ENCODE measurements at regions not wholly inside any gene's neighbourhood (a gene's known extent, or its start where the extent isn't known, plus 50 kb on each side); places are given as distances from the start of the nearest gene placed in this dataset.

GRCh38 chr11:127103586-127104388 is 103.2 kb upstream of the KIRREL3 start:
- H3K27me3 ChIP-seq: no peaks in the 10 kb centered on the region
- intact Hi-C loops (cut with DNase I): no loop called here
- DNase-seq: no peak
- no peaks in the 10 kb centered on the region for H3K4me1 ChIP-seq
- H3K36me3 ChIP-seq: no peaks in the 10 kb centered on the region
- H3K27ac ChIP-seq: no peak overlapping the region
- H3K9me3 ChIP-seq: no peaks in the 10 kb centered on the region
- 59 to 73% methylated on average over 8 to 9 of the region's 9 CpGs for WGBS, 2 donors
- H3K4me3 ChIP-seq: no peak overlapping the region
- TF ChIP-seq POLR2A (IDR thresholded peaks at IDR 0.05) (no peak), CTCF (IDR thresholded peaks at IDR 0.05) (no peak)

GRCh38 chr11:127098684-127099083 is 98.1 kb upstream of the KIRREL3 start:
- Histone ChIP-seq H3K36me3 (no peaks in the 10 kb centered on the region), H3K27ac (no peak overlapping the region), H3K4me3 (no peak overlapping the region), H3K4me1 (no peaks in the 10 kb centered on the region), H3K9me3 (peaks cover 0 to 3% (median 0%) of the 10 kb centered on the region in 3 donors), H3K27me3 (no peaks in the 10 kb centered on the region)
- intact Hi-C loops (cut with DNase I): no loop called here
- WGBS, 2 donors: 38 to 71% methylated on average over 1 of the region's 1 CpG
- TF ChIP-seq CTCF (IDR thresholded peaks at IDR 0.05): no peak
- no peak for TF ChIP-seq POLR2A (IDR thresholded peaks at IDR 0.05)
- DNase-seq: no peak

- WGBS, 2 donors: 35 to 58% methylated on average over 2 of the region's 2 CpGs
- no peak for DNase-seq
- TF ChIP-seq CTCF (IDR thresholded peaks at IDR 0.05): no peak
- no peak for TF ChIP-seq POLR2A (IDR thresholded peaks at IDR 0.05)
- intact Hi-C loops (cut with DNase I): no loop called here
- no peaks in the 10 kb centered on the region for H3K9me3 ChIP-seq
- H3K27ac ChIP-seq: no peak overlapping the region
- no peaks in the 10 kb centered on the region for H3K4me1 ChIP-seq
- H3K27me3 ChIP-seq: no peaks in the 10 kb centered on the region
- H3K36me3 ChIP-seq: no peaks in the 10 kb centered on the region
- no peak overlapping the region for H3K4me3 ChIP-seq
Measured at GRCh38 chr11:127080735-127081134, 80.2 kb upstream of the KIRREL3 start.

GRCh38 chr11:127075758-127076157 is 75.2 kb upstream of the KIRREL3 start:
- H3K27me3 ChIP-seq: no peaks in the 10 kb centered on the region
- intact Hi-C loops (cut with DNase I): no loop called here
- no peaks in the 10 kb centered on the region for H3K4me1 ChIP-seq
- WGBS, 2 donors: 91 to 94% methylated on average over 4 of the region's 4 CpGs
- no peaks in the 10 kb centered on the region for H3K9me3 ChIP-seq
- H3K27ac ChIP-seq: no peak overlapping the region
- no peak for DNase-seq
- H3K36me3 ChIP-seq: no peaks in the 10 kb centered on the region
- TF ChIP-seq CTCF (IDR thresholded peaks at IDR 0.05) (no peak), POLR2A (IDR thresholded peaks at IDR 0.05) (no peak)
- no peak overlapping the region for H3K4me3 ChIP-seq

GRCh38 chr11:127074151-127074761 is 73.7 kb upstream of the KIRREL3 start:
- no peaks in the 10 kb centered on the region for H3K27me3 ChIP-seq
- no peaks in the 10 kb centered on the region for H3K36me3 ChIP-seq
- no peaks in the 10 kb centered on the region for H3K9me3 ChIP-seq
- no peak for TF ChIP-seq POLR2A (IDR thresholded peaks at IDR 0.05)
- TF ChIP-seq CTCF (IDR thresholded peaks at IDR 0.05): no peak
- 59 to 79% methylated on average over 5 to 7 of the region's 7 CpGs for WGBS, 2 donors
- H3K4me3 ChIP-seq: no peak overlapping the region
- intact Hi-C loops (cut with DNase I): no loop called here
- DNase-seq: no peak
- no peak overlapping the region for H3K27ac ChIP-seq
- no peaks in the 10 kb centered on the region for H3K4me1 ChIP-seq
